Endometrium (tissue), 2 donors: ENCODE measurements at regions not wholly inside any gene's neighbourhood (a gene's known extent, or its start where the extent isn't known, plus 50 kb on each side); places are given as distances from the start of the nearest gene placed in this dataset.

Experiments
- FAIRE-seq: peaks from 2 replicates; lab custom pipeline; 2012; peaks lifted over from hg19 to GRCh38; lab: Jason Lieb, UNC
- donor health status: control.
- donor health status: control.

- FAIRE-seq, result no peak
Measured at GRCh38 chr2:104408266-104408665, 445.6 kb upstream of the POU3F3 start.

- FAIRE-seq, result no peak
Measured at GRCh38 chr2:104410136-104410535, 443.8 kb upstream of the POU3F3 start.

GRCh38 chr2:104412384-104412783 lies 441.5 kb upstream of the POU3F3 start:
- no peak for FAIRE-seq

- no peak for FAIRE-seq
Measured at GRCh38 chr2:104413890-104414289, 440.0 kb upstream of the POU3F3 start.

- FAIRE-seq, result no peak
Measured at GRCh38 chr2:104415284-104415683, 438.6 kb upstream of the POU3F3 start.

GRCh38 chr2:104416339-104417000 lies 437.4 kb upstream of the POU3F3 start:
- FAIRE-seq, result no peak

- no peak for FAIRE-seq
Measured at GRCh38 chr2:104420420-104420819, 433.5 kb upstream of the POU3F3 start.

- FAIRE-seq, result no peak
Measured at GRCh38 chr2:104420953-104421352, 433.0 kb upstream of the POU3F3 start.

- no peak for FAIRE-seq
Measured at GRCh38 chr2:104425850-104426595, 427.9 kb upstream of the POU3F3 start.

- FAIRE-seq, result no peak
Measured at GRCh38 chr2:104428155-104428554, 425.8 kb upstream of the POU3F3 start.

GRCh38 chr2:104429639-104430358 lies 424.1 kb upstream of the POU3F3 start:
- no peak for FAIRE-seq

- no peak for FAIRE-seq
Measured at GRCh38 chr2:104430359-104430740, 423.6 kb upstream of the POU3F3 start.

GRCh38 chr2:104430852-104431251 lies 423.1 kb upstream of the POU3F3 start:
- FAIRE-seq, result no peak

GRCh38 chr2:104431701-104432121 lies 422.2 kb upstream of the POU3F3 start:
- no peak for FAIRE-seq

GRCh38 chr2:104432401-104432800 lies 421.5 kb upstream of the POU3F3 start:
- FAIRE-seq, result no peak

GRCh38 chr2:104432991-104433390 lies 420.9 kb upstream of the POU3F3 start:
- no peak for FAIRE-seq

GRCh38 chr2:104433657-104434056 lies 420.3 kb upstream of the POU3F3 start:
- FAIRE-seq, result no peak

GRCh38 chr2:104434318-104434792 lies 419.6 kb upstream of the POU3F3 start:
- no peak for FAIRE-seq

GRCh38 chr2:104434966-104435365 lies 418.9 kb upstream of the POU3F3 start:
- FAIRE-seq, result no peak

- no peak for FAIRE-seq
Measured at GRCh38 chr2:104438481-104438880, 415.4 kb upstream of the POU3F3 start.

GRCh38 chr2:104443145-104443544 lies 410.8 kb upstream of the POU3F3 start:
- no peak for FAIRE-seq

- FAIRE-seq, result no peak
Measured at GRCh38 chr2:104444392-104444791, 409.5 kb upstream of the POU3F3 start.

GRCh38 chr2:104444889-104445288 lies 409.0 kb upstream of the POU3F3 start:
- FAIRE-seq, result no peak
